Gastrocnemius medialis (tissue), 4 donors: ENCODE measurements at regions not wholly inside any gene's neighbourhood (a gene's known extent, or its start where the extent isn't known, plus 50 kb on each side); places are given as distances from the start of the nearest gene placed in this dataset.

Experiments used
- ATAC-seq, 2 donors: fragments of 150-250 bp; one replicate each; pipeline ENCODE4 v1.9.1; 2016
- DNase-seq, 2 donors: peaks; one replicate each; pipeline ENCODE4 v3.0.0-alpha.2; 2019
- H3K27ac ChIP-seq, 4 donors: fragments of 200-600 bp; sonication (generic); 1 replicate in 1 of 4; 2 replicates in 3 of 4; pipeline ENCODE4 v1.5.1; 2016 to 2018; ENCODE audit warnings: mild to moderate bottlenecking in 2 of 4, moderate library complexity in 1 of 4
- H3K27me3 ChIP-seq, 3 donors: fragments of 200-600 bp; sonication (generic) in 2 of 3; 1 replicate in 1 of 3; 2 replicates in 2 of 3; pipeline versions ENCODE4 v1.5.1 to v1.6.0; 2016 to 2019; ENCODE audit warnings: mild to moderate bottlenecking in 1 of 3, moderate library complexity in 1 of 3
- H3K36me3 ChIP-seq, 2 donors: fragments of 200-600 bp; sonication (generic) in 1 of 2; one replicate each; pipeline ENCODE4 v1.5.1; 2017 to 2018
- H3K4me1 ChIP-seq, 2 donors: fragments of 200-600 bp; sonication (generic) in 1 of 2; one replicate each; pipeline ENCODE4 v1.5.1; 2016 to 2017; ENCODE audit warnings: mild to moderate bottlenecking in 2 of 2
- H3K4me3 ChIP-seq, 4 donors: fragments of 200-600 bp; sonication (generic) in 3 of 4; 1 replicate in 1 of 4; 2 replicates in 3 of 4; pipeline ENCODE4 v1.5.1; 2016 to 2019; ENCODE audit warnings: mild to moderate bottlenecking in 2 of 4
- H3K9me3 ChIP-seq, 3 donors: fragments of 200-600 bp; sonication (generic) in 2 of 3; 1 replicate in 1 of 3; 2 replicates in 2 of 3; pipeline ENCODE4 v1.5.1; 2016 to 2019
- CTCF ChIP-seq, 5 experiments: fragments of 450-650 bp in 3 of 5; fragments of 200-600 bp in 2 of 5; sonication (generic) in 2 of 5; IDR thresholded peaks in 4 of 5; conservative IDR thresholded peaks in 1 of 5; 1 replicate in 4 of 5; 2 replicates in 1 of 5; pipeline ENCODE4 v1.5.1; 2016 to 2019; ENCODE audit warnings: antibody characterized with exemption in 5 of 5, mild to moderate bottlenecking in 3 of 5, moderate library complexity in 3 of 5
- POLR2A ChIP-seq, 2 donors: fragments of 450-650 bp; IDR thresholded peaks; one replicate each; pipeline ENCODE4 v1.6.1; 2017; ENCODE audit warnings: antibody characterized with exemption in 2 of 2, mild to moderate bottlenecking in 2 of 2, moderate library complexity in 2 of 2
- in situ Hi-C, 4 donors: fragments of 200-750 bp; cut with MboI; loops; one replicate each; pipeline versions ENCODE4 v1.15.0 to v1.8.0; 2017; ENCODE audit warnings: low sequenced_read_pairs in 4 of 4
- intact Hi-C: fragments of 100-400 bp; cut with DNase I; formaldehyde crosslinking; loops from one replicate; pipeline ENCODE4 v1.15.1; 2023; ENCODE audit warnings: low total_unique reads

GRCh38 chrX:137695417-137695816 is 129.5 kb downstream of the ZIC3 start:
- Histone ChIP-seq H3K9me3 (no peaks in the 10 kb centered on the region), H3K27ac (no peak overlapping the region), H3K4me1 (no peaks in the 10 kb centered on the region), H3K27me3 (no peaks in the 10 kb centered on the region), H3K4me3 (no peak overlapping the region), H3K36me3 (no peaks in the 10 kb centered on the region)
- TF ChIP-seq POLR2A (IDR thresholded peaks at IDR 0.05), result no peak
- no peak for TF ChIP-seq CTCF (IDR thresholded peaks at IDR 0.05 in 4 of 5, conservative IDR thresholded peaks at IDR 0.05 in 1 of 5)
- ATAC-seq, result no peak
- intact Hi-C loops, result no loop called here
- no peak for DNase-seq
- in situ Hi-C loops, result no loop called here

- intact Hi-C loops, result no loop called here
- TF ChIP-seq POLR2A (IDR thresholded peaks at IDR 0.05), result no peak
- TF ChIP-seq CTCF (IDR thresholded peaks at IDR 0.05 in 4 of 5, conservative IDR thresholded peaks at IDR 0.05 in 1 of 5), result no peak
Measured at GRCh38 chrX:137707348-137707747, 141.4 kb downstream of the ZIC3 start.

GRCh38 chrX:137742846-137743245 is 176.9 kb downstream of the ZIC3 start:
- no peak overlapping the region for H3K27ac ChIP-seq
- no peak overlapping the region for H3K4me3 ChIP-seq
- peaks cover 0 to 5% (median 0%) of the 10 kb centered on the region in 3 donors for H3K27me3 ChIP-seq
- intact Hi-C loops (no loop called here), in situ Hi-C loops (no loop called here)
- H3K4me1 ChIP-seq, result no peaks in the 10 kb centered on the region
- DNase-seq (no peak), ATAC-seq (no peak)
- no peak for TF ChIP-seq CTCF (IDR thresholded peaks at IDR 0.05 in 4 of 5, conservative IDR thresholded peaks at IDR 0.05 in 1 of 5)
- TF ChIP-seq POLR2A (IDR thresholded peaks at IDR 0.05), result no peak
- H3K36me3 ChIP-seq, result no peaks in the 10 kb centered on the region
- H3K9me3 ChIP-seq, result no peaks in the 10 kb centered on the region

More at GRCh38 chrX:137707348-137707747, 141.4 kb downstream of the ZIC3 start:
- in situ Hi-C loops, result no loop called here
- Histone ChIP-seq H3K27ac (no peak overlapping the region), H3K4me1 (no peaks in the 10 kb centered on the region), H3K36me3 (no peaks in the 10 kb centered on the region), H3K4me3 (no peak overlapping the region), H3K9me3 (no peaks in the 10 kb centered on the region), H3K27me3 (no peaks in the 10 kb centered on the region)
- DNase-seq, result no peak
- ATAC-seq, result no peak

- H3K27me3 ChIP-seq, result peaks cover 0 to 5% (median 0%) of the 10 kb centered on the region in 3 donors
- H3K4me1 ChIP-seq, result no peaks in the 10 kb centered on the region
- intact Hi-C loops (no loop called here), in situ Hi-C loops (no loop called here)
- H3K4me3 ChIP-seq, result no peak overlapping the region
- DNase-seq (no peak), ATAC-seq (no peak)
- H3K27ac ChIP-seq, result no peak overlapping the region
- no peaks in the 10 kb centered on the region for H3K36me3 ChIP-seq
- H3K9me3 ChIP-seq, result no peaks in the 10 kb centered on the region
- TF ChIP-seq CTCF (IDR thresholded peaks at IDR 0.05 in 4 of 5, conservative IDR thresholded peaks at IDR 0.05 in 1 of 5), result no peak
Measured at GRCh38 chrX:137743414-137743813, 177.5 kb downstream of the ZIC3 start.

- Histone ChIP-seq H3K27me3 (peaks cover 0 to 5% (median 0%) of the 10 kb centered on the region in 3 donors), H3K4me3 (no peak overlapping the region), H3K4me1 (no peaks in the 10 kb centered on the region), H3K36me3 (no peaks in the 10 kb centered on the region), H3K27ac (no peak overlapping the region), H3K9me3 (no peaks in the 10 kb centered on the region)
- DNase-seq, result no peak
- no peak for ATAC-seq
- TF ChIP-seq CTCF (IDR thresholded peaks at IDR 0.05 in 4 of 5, conservative IDR thresholded peaks at IDR 0.05 in 1 of 5), result no peak
- no peak for TF ChIP-seq POLR2A (IDR thresholded peaks at IDR 0.05)
- intact Hi-C loops (no loop called here), in situ Hi-C loops (no loop called here)
Measured at GRCh38 chrX:137746289-137746688, 180.4 kb downstream of the ZIC3 start.
